Hematopoietic multipotent progenitor cell treated with erythropoietin and hydrocortisone succinate and interleukin-3 and kit ligand, for 17 days (in vitro differentiated cells): ENCODE measurements at regions not wholly inside any gene's neighbourhood (a gene's known extent, or its start where the extent isn't known, plus 50 kb on each side); places are given as distances from the start of the nearest gene placed in this dataset.
"Not testable (repeated sequence)": the region's sequence is repeated elsewhere in the genome, so short reads cannot be mapped to it uniquely, and the experiment has no call there.

Experiments
- DNase-seq: peaks from one replicate; pipeline ENCODE4 v3.0.0-alpha.2; 2015; ENCODE audit warnings: low spot score

- no peak for DNase-seq
These were observed 71.2 kb downstream of the RMI2 start for GRCh38 chr16:11416228-11417001.

- DNase-seq = no peak
These were observed 72.2 kb downstream of the RMI2 start for GRCh38 chr16:11417487-11417886.

- DNase-seq = no peak
These were observed 73.2 kb downstream of the RMI2 start for GRCh38 chr16:11418506-11418905.

- not testable (repeated sequence) for DNase-seq
These were observed 74.8 kb downstream of the RMI2 start for GRCh38 chr16:11420067-11420466.

- DNase-seq = no peak
These were observed 75.6 kb downstream of the RMI2 start for GRCh38 chr16:11420895-11421294.

GRCh38 chr16:11422381-11423314, 77.4 kb downstream of the RMI2 start:
- no peak for DNase-seq

- DNase-seq = no peak
These were observed 78.3 kb downstream of the RMI2 start for GRCh38 chr16:11423315-11424117.

- DNase-seq = no peak
These were observed 78.8 kb downstream of the RMI2 start for GRCh38 chr16:11424118-11424460.

- no peak for DNase-seq
These were observed 79.9 kb downstream of the RMI2 start for GRCh38 chr16:11425140-11425539.

- DNase-seq = no peak
These were observed 83.3 kb downstream of the RMI2 start for GRCh38 chr16:11428623-11428953.

- no peak for DNase-seq
These were observed 83.9 kb downstream of the RMI2 start for GRCh38 chr16:11429123-11429522.

- no peak for DNase-seq
These were observed 84.6 kb downstream of the RMI2 start for GRCh38 chr16:11429823-11430222.

GRCh38 chr16:11430601-11431317, 85.5 kb downstream of the RMI2 start:
- no peak for DNase-seq

GRCh38 chr16:11431915-11432465, 86.7 kb downstream of the RMI2 start:
- DNase-seq = no peak

- no peak for DNase-seq
These were observed 87.7 kb downstream of the RMI2 start for GRCh38 chr16:11432856-11433395.

- DNase-seq = no peak
These were observed 90.3 kb downstream of the RMI2 start for GRCh38 chr16:11435576-11435975.

- DNase-seq = no peak
These were observed 91.8 kb downstream of the RMI2 start for GRCh38 chr16:11437069-11437468.

GRCh38 chr16:11439790-11440656, 94.8 kb downstream of the RMI2 start:
- DNase-seq = no peak

- DNase-seq = no peak
These were observed 95.4 kb downstream of the RMI2 start for GRCh38 chr16:11440657-11441012.

GRCh38 chr16:11445486-11445885, 100.2 kb downstream of the RMI2 start:
- DNase-seq = no peak
